ENCODE measurements at regions not wholly inside any gene's neighbourhood (a gene's known extent, or its start where the extent isn't known, plus 50 kb on each side); places are given as distances from the start of the nearest gene placed in this dataset.

DNA sequence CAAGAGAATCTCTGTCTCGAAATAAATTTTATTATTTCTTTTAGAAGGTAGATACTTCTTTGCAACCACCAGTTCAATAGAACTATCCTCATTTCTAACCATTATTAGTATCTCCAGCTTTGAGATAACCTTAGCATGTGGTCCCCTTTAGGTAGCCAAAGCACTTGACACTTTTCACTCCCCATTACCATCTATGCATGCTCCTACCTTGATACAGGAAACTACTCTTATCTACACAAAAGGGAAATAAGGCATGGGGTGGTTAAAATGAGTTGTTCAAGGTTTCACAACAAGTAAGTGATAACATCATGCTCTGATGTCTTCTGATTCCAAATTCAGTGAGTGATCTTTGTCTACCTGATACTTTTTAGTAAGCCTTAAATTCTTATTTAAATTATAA, 308.2 kb upstream of the CHORDC1 start:
- TF ChIP-seq POLR2AphosphoS5 (IDR thresholded peaks at IDR 0.05) (no peak), POLR2A (IDR thresholded peaks at IDR 0.05) (no peak), EP300 (IDR thresholded peaks at IDR 0.05) (no peak)
- TF ChIP-seq, protein P1, sequence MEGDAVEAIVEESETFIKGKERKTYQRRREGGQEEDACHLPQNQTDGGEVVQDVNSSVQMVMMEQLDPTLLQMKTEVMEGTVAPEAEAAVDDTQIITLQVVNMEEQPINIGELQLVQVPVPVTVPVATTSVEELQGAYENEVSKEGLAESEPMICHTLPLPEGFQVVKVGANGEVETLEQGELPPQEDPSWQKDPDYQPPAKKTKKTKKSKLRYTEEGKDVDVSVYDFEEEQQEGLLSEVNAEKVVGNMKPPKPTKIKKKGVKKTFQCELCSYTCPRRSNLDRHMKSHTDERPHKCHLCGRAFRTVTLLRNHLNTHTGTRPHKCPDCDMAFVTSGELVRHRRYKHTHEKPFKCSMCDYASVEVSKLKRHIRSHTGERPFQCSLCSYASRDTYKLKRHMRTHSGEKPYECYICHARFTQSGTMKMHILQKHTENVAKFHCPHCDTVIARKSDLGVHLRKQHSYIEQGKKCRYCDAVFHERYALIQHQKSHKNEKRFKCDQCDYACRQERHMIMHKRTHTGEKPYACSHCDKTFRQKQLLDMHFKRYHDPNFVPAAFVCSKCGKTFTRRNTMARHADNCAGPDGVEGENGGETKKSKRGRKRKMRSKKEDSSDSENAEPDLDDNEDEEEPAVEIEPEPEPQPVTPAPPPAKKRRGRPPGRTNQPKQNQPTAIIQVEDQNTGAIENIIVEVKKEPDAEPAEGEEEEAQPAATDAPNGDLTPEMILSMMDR (IDR thresholded peaks at IDR 0.05): no peak
